NCI-H524 (cell line): ENCODE measurements at regions not wholly inside any gene's neighbourhood (a gene's known extent, or its start where the extent isn't known, plus 50 kb on each side); places are given as distances from the start of the nearest gene placed in this dataset.
A peak's percentile ranks its signal among the peaks of the same experiment; 100 is the strongest.
"Not testable (repeated sequence)": the region's sequence is repeated elsewhere in the genome, so short reads cannot be mapped to it uniquely, and the experiment has no call there.

Experiments
- DNase-seq, 2 experiments: peaks; one replicate each; lab custom pipeline; 2025; lab: John Stamatoyannopoulos, UW

- DNase-seq = not testable (repeated sequence)
These were observed 76.9 kb upstream of the HNRNPA1L2 start for GRCh38 chr13:52565324-52565723.

GRCh38 chr13:52569904-52570602 lies 72.2 kb upstream of the HNRNPA1L2 start:
- DNase-seq = peak in 1 of 2 experiments; percentile 22

- DNase-seq = not testable (repeated sequence)
These were observed 71.1 kb upstream of the HNRNPA1L2 start for GRCh38 chr13:52571163-52571562.

- DNase-seq = not testable (repeated sequence)
These were observed 59.3 kb upstream of the HNRNPA1L2 start for GRCh38 chr13:52582962-52583361.
